ENCODE measurements at regions not wholly inside any gene's neighbourhood (a gene's known extent, or its start where the extent isn't known, plus 50 kb on each side); places are given as distances from the start of the nearest gene placed in this dataset.

- H3K27ac ChIP-seq (ENCODE audit: insufficient read depth, low read depth, low read length), result no peak overlapping the region
- no peaks in the 10 kb centered on the region for H3K9me1 ChIP-seq (replicated peaks; ENCODE audit: control insufficient read depth, extremely low read depth, insufficient read depth, low read length)
- no peak overlapping the region for H3K4me2 ChIP-seq (ENCODE audit: insufficient read depth, low read length)
- no peaks in the 10 kb centered on the region for H3K4me1 ChIP-seq (ENCODE audit: control insufficient read depth, extremely low read depth, insufficient read depth, low read length)
- peaks cover 2% of the 10 kb centered on the region for H3K9me3 ChIP-seq (replicated peaks; ENCODE audit: control insufficient read depth, insufficient read depth, low read length)
- H3K4me3 ChIP-seq (replicated peaks in 1 of 3; ENCODE audit: insufficient read depth in 1 of 3, low read depth in 1 of 3, low read length in 3 of 3), result no peak overlapping the region
- POLR2A ChIA-PET, result no interaction called here
- no peak for TF ChIP-seq JUN (IDR thresholded peaks at IDR 0.05; ENCODE audit: borderline replicate concordance, insufficient read depth, insufficient read length, low read depth)
- no peak for TF ChIP-seq MAX (IDR thresholded peaks at IDR 0.05; ENCODE audit: insufficient read depth, insufficient read length)
- no peak for TF ChIP-seq POLR2A (IDR thresholded peaks at IDR 0.05; ENCODE audit: low read depth, low read length)
- TF ChIP-seq FOS (IDR thresholded peaks at IDR 0.05; ENCODE audit: borderline replicate concordance, insufficient read depth, low read length), result no peak
- no peak for TF ChIP-seq CTCF (IDR thresholded peaks at IDR 0.05; ENCODE audit: extremely low read depth in 1 of 2, insufficient read depth in 1 of 2, low read depth in 1 of 2, low read length in 2 of 2)
- no peak for TF ChIP-seq EZH2 (IDR thresholded peaks at IDR 0.05; ENCODE audit: borderline replicate concordance, low read depth, low read length, severe bottlenecking)
- TF ChIP-seq GATA2 (IDR thresholded peaks at IDR 0.05; ENCODE audit: insufficient read depth, insufficient read length, low read depth, low read length), result no peak
- TF ChIP-seq MYC (IDR thresholded peaks at IDR 0.05; ENCODE audit: low read depth, low read length), result no peak
- no peak for TF ChIP-seq POLR2AphosphoS5 (IDR thresholded peaks at IDR 0.05; ENCODE audit: insufficient read depth, low read depth, low read length)
- FAIRE-seq (no peak), DNase-seq (ENCODE audit: low read depth, low spot score) (no peak)
- CTCF ChIA-PET, result no interaction called here
- H2AFZ ChIP-seq (ENCODE audit: low read depth, low read length), result no peak overlapping the region
- no peaks in the 10 kb centered on the region for H4K20me1 ChIP-seq (replicated peaks; ENCODE audit: control insufficient read depth, extremely low read depth, insufficient read depth, low read length)
- no peaks in the 10 kb centered on the region for H3K27me3 ChIP-seq (ENCODE audit: control insufficient read depth in 2 of 2, insufficient read depth in 2 of 2, low read length in 2 of 2)
- BruUV-seq (replicated peaks), result no TSS peak
- intact Hi-C loops (cut with micrococcal nuclease), result no loop called here
- dilution Hi-C loops (cut with MboI; ENCODE audit: extremely low pct_ligation_motif_present, low sequenced_read_pairs), result no loop called here
- H3K79me2 ChIP-seq (ENCODE audit: control insufficient read depth, insufficient read depth, low read length), result no peaks in the 10 kb centered on the region
- no peak overlapping the region for H3K9ac ChIP-seq (replicated peaks; ENCODE audit: extremely low read depth, insufficient read depth, low read length)
- no peaks in the 10 kb centered on the region for H3K36me3 ChIP-seq (ENCODE audit: control insufficient read depth in 2 of 2, extremely low read depth in 1 of 2, insufficient read depth in 2 of 2, low read length in 2 of 2)
Observed at GRCh38 chr5:117713585-117714198, 1139.1 kb upstream of the SEMA6A start.
